Lung (tissue), 11 donors: ENCODE measurements at regions not wholly inside any gene's neighbourhood (a gene's known extent, or its start where the extent isn't known, plus 50 kb on each side); places are given as distances from the start of the nearest gene placed in this dataset.
"Not testable (repeated sequence)": the region's sequence is repeated elsewhere in the genome, so short reads cannot be mapped to it uniquely, and the experiment has no call there.

Experiments
- ATAC-seq: fragments of 200-7000 bp; cut with Tn5 transposase; one replicate; pipeline ENCODE4 v1.9.1; 2020; ENCODE audit warnings: moderate number of reproducible peaks; ENCODE audit not compliant: insufficient read depth, low FRiP score
- DNase-seq, 3 donors: peaks; one replicate each; pipeline ENCODE4 v3.0.0-alpha.2; 2013 to 2017
- H3K27ac ChIP-seq, 2 donors: one replicate each; pipeline ENCODE4 v1.5.1; 2013; ENCODE audit warnings: mild to moderate bottlenecking in 2 of 2, moderate library complexity in 2 of 2, control low read depth in 1 of 2, inconsistent platforms in 1 of 2, low read depth in 1 of 2, low read length in 1 of 2
- H3K27me3 ChIP-seq, 3 donors: one replicate each; pipeline ENCODE4 v1.5.1; 2013; ENCODE audit warnings: low read length in 2 of 3; ENCODE audit not compliant: control insufficient read depth in 3 of 3, insufficient read depth in 3 of 3
- H3K36me3 ChIP-seq, 4 donors: one replicate each; pipeline ENCODE4 v1.5.1; 2013; ENCODE audit warnings: low read length in 4 of 4, mild to moderate bottlenecking in 1 of 4, moderate library complexity in 1 of 4; ENCODE audit not compliant: control insufficient read depth in 4 of 4, insufficient read depth in 4 of 4
- H3K4me1 ChIP-seq, 5 donors: one replicate each; pipeline ENCODE4 v1.5.1; 2013; ENCODE audit warnings: low read length in 5 of 5, mild to moderate bottlenecking in 2 of 5, moderate library complexity in 1 of 5; ENCODE audit not compliant: control insufficient read depth in 5 of 5, insufficient read depth in 5 of 5
- H3K4me3 ChIP-seq: one replicate; pipeline ENCODE4 v1.5.1; 2013; ENCODE audit warnings: mild to moderate bottlenecking, control low read depth, moderate library complexity
- H3K9ac ChIP-seq, 2 donors: one replicate each; pipeline ENCODE4 v1.5.1; 2013; ENCODE audit warnings: low read length in 2 of 2, control low read depth in 1 of 2; ENCODE audit not compliant: insufficient read depth in 1 of 2
- H3K9me3 ChIP-seq, 4 donors: one replicate each; pipeline ENCODE4 v1.5.1; 2013; ENCODE audit warnings: low read length in 3 of 4, mild to moderate bottlenecking in 1 of 4, moderate library complexity in 1 of 4; ENCODE audit not compliant: control insufficient read depth in 4 of 4, insufficient read depth in 3 of 4
- CTCF ChIP-seq: IDR thresholded peaks from 2 replicates; pipeline ENCODE4 v1.5.1; 2012; ENCODE audit warnings: mild to moderate bottlenecking; ENCODE audit errors: control extremely low read depth, extremely low read depth
- WGBS, 2 donors: extraction: QIAGEN DNeasy Blood & Tissue Kit; methylation state at CpG; one replicate each; pipeline ENCODE4 v1.1.7; 2013; 5-methylcytosine and 5-hydroxymethylcytosine counted together
- donor health status: control.
- donor health status: control.
- donor health status: Bipolar disorder and iron deficiency.
- donor health status: healthy.
- donor health status: DM: yes; HTN: yes; CAD: no.

GRCh38 chr4:38416450-38417014 is 247.5 kb upstream of the KLF3 start:
- Histone ChIP-seq H3K27ac (no peak overlapping the region), H3K36me3 (no peaks in the 10 kb centered on the region), H3K27me3 (no peaks in the 10 kb centered on the region), H3K4me1 (peaks cover 0 to 11% (median 0%) of the 10 kb centered on the region in 5 donors), H3K9me3 (peaks cover 0 to 2% (median 0%) of the 10 kb centered on the region in 4 donors), H3K9ac (no peak overlapping the region), H3K4me3 (no peak overlapping the region)
- ATAC-seq (no peak), DNase-seq (no peak)
- WGBS, 2 donors = 95 to 98% methylated on average over 1 of the region's 1 CpG
- no peak for TF ChIP-seq CTCF

DNA sequence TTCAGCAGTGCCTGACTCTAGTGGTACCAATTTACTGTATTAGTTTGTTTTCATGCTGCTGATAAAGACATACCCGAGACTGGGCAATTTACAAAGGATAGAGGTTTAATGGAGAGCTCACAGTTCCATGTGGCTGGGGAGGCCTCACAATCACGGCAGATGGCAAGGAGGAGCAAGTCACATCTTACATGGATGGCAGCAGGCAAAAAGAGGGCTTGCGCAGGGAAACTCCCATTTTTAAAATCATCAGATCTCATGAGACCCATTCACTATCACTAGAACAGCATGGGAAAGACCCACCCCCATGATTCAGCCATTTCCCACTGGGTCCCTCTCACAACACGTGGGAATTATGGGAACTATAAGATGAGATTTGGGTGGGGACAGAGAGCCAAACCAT is 243.7 kb upstream of the KLF3 start:
- 71 to 95% methylated on average over 4 of the region's 4 CpGs for WGBS, 2 donors
- not testable (repeated sequence) for H3K9me3 ChIP-seq, H3K9ac ChIP-seq, H3K27me3 ChIP-seq, H3K4me1 ChIP-seq, H3K36me3 ChIP-seq, H3K4me3 ChIP-seq, DNase-seq, ATAC-seq, H3K27ac ChIP-seq

DNA sequence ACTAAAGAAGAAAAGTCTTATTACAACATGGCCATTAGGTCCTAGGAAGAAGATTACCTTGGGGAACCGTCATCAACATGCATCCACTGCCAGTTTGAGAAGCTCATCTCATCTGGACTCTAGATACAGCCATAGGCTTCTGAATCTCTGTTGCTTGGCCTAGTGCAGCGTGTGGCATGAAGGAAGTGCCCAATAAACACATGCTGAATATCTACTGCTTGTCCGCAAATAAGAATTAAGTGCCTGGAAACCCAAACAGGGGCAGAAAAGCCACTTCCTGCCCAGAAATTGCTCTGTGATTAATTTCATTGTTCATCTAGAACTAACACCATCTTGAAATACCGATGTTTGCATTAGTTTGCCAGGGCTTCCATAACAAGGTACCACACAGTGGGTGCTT is 241.1 kb upstream of the KLF3 start:
- WGBS, 2 donors = 70 to 83% methylated on average over 4 of the region's 4 CpGs
- ATAC-seq = no peak
- H3K4me1 ChIP-seq = peaks cover 0 to 6% (median 1%) of the 10 kb centered on the region in 5 donors

More for the DNA sequence above, 241.1 kb upstream of the KLF3 start:
- no peak overlapping the region for H3K27ac ChIP-seq
- H3K9me3 ChIP-seq = peaks cover 0 to 2% (median 0%) of the 10 kb centered on the region in 4 donors
- DNase-seq = no peak
- no peak overlapping the region for H3K4me3 ChIP-seq
- TF ChIP-seq CTCF = no peak
- no peak overlapping the region for H3K9ac ChIP-seq
- no peaks in the 10 kb centered on the region for H3K27me3 ChIP-seq
- H3K36me3 ChIP-seq = no peaks in the 10 kb centered on the region
